ENCODE measurements at regions not wholly inside any gene's neighbourhood (a gene's known extent, or its start where the extent isn't known, plus 50 kb on each side); places are given as distances from the start of the nearest gene placed in this dataset.

- TF ChIP-seq, protein P1, sequence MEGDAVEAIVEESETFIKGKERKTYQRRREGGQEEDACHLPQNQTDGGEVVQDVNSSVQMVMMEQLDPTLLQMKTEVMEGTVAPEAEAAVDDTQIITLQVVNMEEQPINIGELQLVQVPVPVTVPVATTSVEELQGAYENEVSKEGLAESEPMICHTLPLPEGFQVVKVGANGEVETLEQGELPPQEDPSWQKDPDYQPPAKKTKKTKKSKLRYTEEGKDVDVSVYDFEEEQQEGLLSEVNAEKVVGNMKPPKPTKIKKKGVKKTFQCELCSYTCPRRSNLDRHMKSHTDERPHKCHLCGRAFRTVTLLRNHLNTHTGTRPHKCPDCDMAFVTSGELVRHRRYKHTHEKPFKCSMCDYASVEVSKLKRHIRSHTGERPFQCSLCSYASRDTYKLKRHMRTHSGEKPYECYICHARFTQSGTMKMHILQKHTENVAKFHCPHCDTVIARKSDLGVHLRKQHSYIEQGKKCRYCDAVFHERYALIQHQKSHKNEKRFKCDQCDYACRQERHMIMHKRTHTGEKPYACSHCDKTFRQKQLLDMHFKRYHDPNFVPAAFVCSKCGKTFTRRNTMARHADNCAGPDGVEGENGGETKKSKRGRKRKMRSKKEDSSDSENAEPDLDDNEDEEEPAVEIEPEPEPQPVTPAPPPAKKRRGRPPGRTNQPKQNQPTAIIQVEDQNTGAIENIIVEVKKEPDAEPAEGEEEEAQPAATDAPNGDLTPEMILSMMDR (IDR thresholded peaks at IDR 0.05; ENCODE audit: insufficient read depth, low read length) = no peak
- no peak for TF ChIP-seq GABPA (IDR thresholded peaks at IDR 0.05; ENCODE audit: low read depth)
- no peak for TF ChIP-seq REST (IDR thresholded peaks at IDR 0.05; ENCODE audit: insufficient replicate concordance, low read depth)
- TF ChIP-seq POLR2AphosphoS5 (IDR thresholded peaks at IDR 0.05; ENCODE audit: low read depth) = no peak
- TF ChIP-seq SPI1 (IDR thresholded peaks at IDR 0.05; ENCODE audit: borderline replicate concordance, low read depth) = no peak
Observed at GRCh38 chr4:56245547-56246232, 141.6 kb downstream of the AASDH start.
